ENCODE measurements at regions not wholly inside any gene's neighbourhood (a gene's known extent, or its start where the extent isn't known, plus 50 kb on each side); places are given as distances from the start of the nearest gene placed in this dataset.

GRCh38 chr2:2851316-2851715, 520.2 kb upstream of the MYT1L start:
- CTCF ChIA-PET = no interaction called here
- no peaks in the 10 kb centered on the region for H3K9me3 ChIP-seq (ENCODE audit: insufficient read depth, low read depth)
- peaks cover 10% of the 10 kb centered on the region for H3F3A ChIP-seq (ENCODE audit: insufficient read depth, low read depth)
- BruUV-seq (replicated peaks) = no TSS peak
- H3K79me2 ChIP-seq (ENCODE audit: low read depth) = no peaks in the 10 kb centered on the region
- TF ChIP-seq, protein P1, sequence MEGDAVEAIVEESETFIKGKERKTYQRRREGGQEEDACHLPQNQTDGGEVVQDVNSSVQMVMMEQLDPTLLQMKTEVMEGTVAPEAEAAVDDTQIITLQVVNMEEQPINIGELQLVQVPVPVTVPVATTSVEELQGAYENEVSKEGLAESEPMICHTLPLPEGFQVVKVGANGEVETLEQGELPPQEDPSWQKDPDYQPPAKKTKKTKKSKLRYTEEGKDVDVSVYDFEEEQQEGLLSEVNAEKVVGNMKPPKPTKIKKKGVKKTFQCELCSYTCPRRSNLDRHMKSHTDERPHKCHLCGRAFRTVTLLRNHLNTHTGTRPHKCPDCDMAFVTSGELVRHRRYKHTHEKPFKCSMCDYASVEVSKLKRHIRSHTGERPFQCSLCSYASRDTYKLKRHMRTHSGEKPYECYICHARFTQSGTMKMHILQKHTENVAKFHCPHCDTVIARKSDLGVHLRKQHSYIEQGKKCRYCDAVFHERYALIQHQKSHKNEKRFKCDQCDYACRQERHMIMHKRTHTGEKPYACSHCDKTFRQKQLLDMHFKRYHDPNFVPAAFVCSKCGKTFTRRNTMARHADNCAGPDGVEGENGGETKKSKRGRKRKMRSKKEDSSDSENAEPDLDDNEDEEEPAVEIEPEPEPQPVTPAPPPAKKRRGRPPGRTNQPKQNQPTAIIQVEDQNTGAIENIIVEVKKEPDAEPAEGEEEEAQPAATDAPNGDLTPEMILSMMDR (conservative IDR thresholded peaks at IDR 0.05) = no peak
- no peak for TF ChIP-seq EZH2 (IDR thresholded peaks at IDR 0.05; ENCODE audit: low read depth)
- H3K4me1 ChIP-seq (replicated peaks; ENCODE audit: insufficient read depth) = no peaks in the 10 kb centered on the region
- no peaks in the 10 kb centered on the region for H4K20me1 ChIP-seq (ENCODE audit: insufficient read depth)
- no peaks in the 10 kb centered on the region for H3K9me2 ChIP-seq (ENCODE audit: insufficient read depth)
- no peaks in the 10 kb centered on the region for H3K36me3 ChIP-seq (ENCODE audit: low read depth)
- no peak overlapping the region for H3K4me2 ChIP-seq
- POLR2A ChIA-PET (ENCODE audit: unreplicated experiment) = no interaction called here
- intact Hi-C loops (cut with micrococcal nuclease; ENCODE audit: unreplicated experiment) = no loop called here
- peaks cover 85% of the 10 kb centered on the region for H3K27me3 ChIP-seq (ENCODE audit: insufficient read depth, low read depth)
- DNase-seq = no peak
- H3K27ac ChIP-seq = no peak overlapping the region
- no peak overlapping the region for H2AFZ ChIP-seq
- H3K4me3 ChIP-seq = no peak overlapping the region

GRCh38 chr2:2850859-2851258, 519.8 kb upstream of the MYT1L start:
- no peaks in the 10 kb centered on the region for H3K9me3 ChIP-seq (ENCODE audit: insufficient read depth, low read depth)
- H3K4me2 ChIP-seq = no peak overlapping the region
- TF ChIP-seq, protein P1 (conservative IDR thresholded peaks at IDR 0.05) = no peak
- no peak for TF ChIP-seq EZH2 (IDR thresholded peaks at IDR 0.05; ENCODE audit: low read depth)

DNA sequence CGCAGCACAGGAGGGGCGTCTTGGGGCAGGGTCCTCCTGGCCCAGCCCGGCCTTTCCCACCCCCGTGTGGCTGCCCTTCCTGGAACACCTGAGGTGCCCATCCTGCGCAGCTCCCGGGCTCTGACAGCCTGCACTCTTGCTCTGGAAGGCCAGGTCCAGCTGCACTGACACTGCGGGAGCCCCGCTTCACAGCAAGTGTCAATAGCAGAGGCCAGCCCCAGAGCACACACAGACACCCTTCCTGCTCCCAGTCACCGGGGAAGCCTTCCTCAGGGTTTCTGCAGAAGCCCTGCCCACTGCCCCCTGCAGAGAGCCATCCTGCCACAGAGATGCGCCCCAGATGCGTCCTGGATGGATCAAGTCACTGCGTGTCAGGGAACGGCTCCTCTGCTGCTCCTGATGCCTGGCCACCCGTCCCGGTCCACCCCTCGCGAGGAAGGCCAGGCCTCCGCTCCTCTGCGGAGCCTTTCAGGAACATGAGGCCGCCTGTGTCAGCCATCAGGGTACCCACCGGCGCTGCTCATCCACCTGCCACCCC, 519.2 kb upstream of the MYT1L start:
- ChIA-PET POLR2A (ENCODE audit: unreplicated experiment) (no interaction called here), CTCF (no interaction called here)
- no peaks in the 10 kb centered on the region for H3K79me2 ChIP-seq (ENCODE audit: low read depth)
- no peaks in the 10 kb centered on the region for H3K36me3 ChIP-seq (ENCODE audit: low read depth)
- H3K4me3 ChIP-seq = no peak overlapping the region
- no peaks in the 10 kb centered on the region for H3K4me1 ChIP-seq (replicated peaks; ENCODE audit: insufficient read depth)
- H3F3A ChIP-seq (ENCODE audit: insufficient read depth, low read depth) = peaks cover 10% of the 10 kb centered on the region
- no peak for DNase-seq
- peaks cover 85% of the 10 kb centered on the region for H3K27me3 ChIP-seq (ENCODE audit: insufficient read depth, low read depth)
- no peak for TF ChIP-seq EZH2 (IDR thresholded peaks at IDR 0.05; ENCODE audit: low read depth)
- TF ChIP-seq, protein P1 (conservative IDR thresholded peaks at IDR 0.05) = no peak
- no TSS peak for BruUV-seq (replicated peaks)
- no peak overlapping the region for H3K4me2 ChIP-seq
- no peaks in the 10 kb centered on the region for H3K9me2 ChIP-seq (ENCODE audit: insufficient read depth)
- intact Hi-C loops (cut with micrococcal nuclease; ENCODE audit: unreplicated experiment) = no loop called here
- H3K9me3 ChIP-seq (ENCODE audit: insufficient read depth, low read depth) = no peaks in the 10 kb centered on the region
- H2AFZ ChIP-seq = no peak overlapping the region
- no peak overlapping the region for H3K27ac ChIP-seq
- H4K20me1 ChIP-seq (ENCODE audit: insufficient read depth) = no peaks in the 10 kb centered on the region

More at GRCh38 chr2:2850859-2851258, 519.8 kb upstream of the MYT1L start:
- H3K27me3 ChIP-seq (ENCODE audit: insufficient read depth, low read depth) = peaks cover 85% of the 10 kb centered on the region
- no peaks in the 10 kb centered on the region for H4K20me1 ChIP-seq (ENCODE audit: insufficient read depth)
- no peak overlapping the region for H3K4me3 ChIP-seq
- no peak overlapping the region for H2AFZ ChIP-seq
- no peak for DNase-seq
- intact Hi-C loops (cut with micrococcal nuclease; ENCODE audit: unreplicated experiment) = no loop called here
- no peaks in the 10 kb centered on the region for H3K36me3 ChIP-seq (ENCODE audit: low read depth)
- no peaks in the 10 kb centered on the region for H3K79me2 ChIP-seq (ENCODE audit: low read depth)
- BruUV-seq (replicated peaks) = no TSS peak
- peaks cover 10% of the 10 kb centered on the region for H3F3A ChIP-seq (ENCODE audit: insufficient read depth, low read depth)
- no peaks in the 10 kb centered on the region for H3K4me1 ChIP-seq (replicated peaks; ENCODE audit: insufficient read depth)
- ChIA-PET CTCF (no interaction called here), POLR2A (ENCODE audit: unreplicated experiment) (no interaction called here)
- no peak overlapping the region for H3K27ac ChIP-seq
- no peaks in the 10 kb centered on the region for H3K9me2 ChIP-seq (ENCODE audit: insufficient read depth)

Measured in PC-9 (cell line).